SK-N-SH (cell line): ENCODE measurements at regions not wholly inside any gene's neighbourhood (a gene's known extent, or its start where the extent isn't known, plus 50 kb on each side); places are given as distances from the start of the nearest gene placed in this dataset.

ENCODE experiments used
- CHD2 ChIP-seq: fragments of 150-350 bp; IDR thresholded peaks from 2 replicates; pipeline ENCODE4 v1.6.1; 2018; ENCODE audit warnings: low read length; ENCODE audit not compliant: partially characterized antibody
- ELF1 ChIP-seq: IDR thresholded peaks from 2 replicates; pipeline ENCODE4 v1.4.0; 2012
- EP300 ChIP-seq, 2 experiments: IDR thresholded peaks; 2 replicates each; pipeline versions ENCODE4 v1.4.0 to v1.6.1; 2012; ENCODE audit warnings: borderline replicate concordance in 1 of 2, low read depth in 1 of 2, low read length in 1 of 2
- FOXJ3 ChIP-seq: sonication (generic); formaldehyde crosslinking; IDR thresholded peaks from 2 replicates; pipeline ENCODE4 v1.5.1; 2020; ENCODE audit warnings: mild to moderate bottlenecking, missing genetic modification reagents
- FOXM1 ChIP-seq: IDR thresholded peaks from 2 replicates; pipeline ENCODE4 v1.4.0; 2012; ENCODE audit warnings: low read depth, mild to moderate bottlenecking
- JUND ChIP-seq: IDR thresholded peaks from 2 replicates; pipeline ENCODE4 v1.4.0; 2012
- POLR2AphosphoS5 ChIP-seq: IDR thresholded peaks from 2 replicates; pipeline ENCODE4 v1.6.1; 2012; ENCODE audit warnings: low read depth, low read length
- TEAD4 ChIP-seq: IDR thresholded peaks from 2 replicates; pipeline ENCODE4 v1.4.0; 2012; ENCODE audit warnings: mild to moderate bottlenecking, borderline replicate concordance; ENCODE audit not compliant: insufficient read depth
- YY1 ChIP-seq: IDR thresholded peaks from 2 replicates; pipeline ENCODE4 v1.4.0; 2012; ENCODE audit warnings: low read depth, mild to moderate bottlenecking
- TF ChIP-seq, protein P1 (sequence below): IDR thresholded peaks from 2 replicates; pipeline ENCODE4 v1.6.1; 2012; ENCODE audit warnings: mild to moderate bottlenecking, low read depth, low read length, moderate library complexity
- TF ChIP-seq, protein P2 (sequence below): fragments of 200-600 bp; sonication (generic); IDR thresholded peaks from 2 replicates; pipeline ENCODE4 v1.6.1; 2017; ENCODE audit warnings: antibody characterized with exemption, mild to moderate bottlenecking, moderate library complexity
- TF ChIP-seq, protein P3 (sequence below): IDR thresholded peaks from 2 replicates; pipeline ENCODE4 v1.4.0; 2012; ENCODE audit warnings: low read depth

DNA sequence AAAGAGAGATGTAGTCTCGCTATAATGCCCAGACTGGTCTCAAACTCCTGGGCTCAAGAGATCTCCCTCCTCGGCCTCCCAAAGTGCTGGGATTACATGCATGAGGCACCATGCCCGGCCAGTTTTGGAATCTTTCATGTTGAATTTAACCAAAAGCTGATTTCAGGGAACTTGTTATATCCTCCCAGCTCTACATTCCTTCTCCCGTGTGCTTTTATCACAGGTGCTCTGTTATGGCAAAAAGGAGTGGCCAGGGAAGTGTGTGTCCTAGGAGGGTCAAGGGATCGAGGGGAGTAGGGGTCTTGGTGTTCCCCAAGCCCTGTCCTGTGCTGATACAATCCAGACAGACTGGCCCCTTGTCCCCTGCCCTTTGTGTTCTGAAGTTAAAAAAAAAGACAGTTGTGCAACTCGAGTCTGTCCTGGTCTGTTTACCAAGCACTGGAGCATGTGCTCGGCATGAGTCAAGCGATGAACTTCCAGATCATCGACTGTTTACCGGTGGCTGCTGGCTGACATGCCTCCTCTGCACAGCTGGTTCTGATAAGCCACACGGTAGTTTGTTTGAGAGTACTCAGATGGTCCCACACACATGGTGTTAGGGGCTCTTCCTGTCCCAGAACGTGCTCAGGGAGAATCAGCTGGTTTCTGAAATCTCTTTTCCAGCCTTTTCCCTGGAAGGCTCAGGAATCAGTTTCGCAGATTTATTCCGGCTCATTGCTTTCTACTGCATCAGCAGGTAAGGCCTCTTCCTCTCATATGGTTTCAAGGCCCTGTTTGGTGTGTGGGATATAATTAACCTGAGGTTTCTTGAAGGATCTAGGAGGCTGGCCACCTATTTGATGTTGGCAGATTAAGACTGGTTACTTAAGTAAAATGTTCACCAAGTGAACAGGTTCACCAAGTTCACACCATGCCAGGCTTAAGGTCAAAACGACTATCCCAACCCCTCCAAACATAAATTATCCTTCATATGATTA, 52.6 kb upstream of the NAA20 start:
- TF ChIP-seq CHD2 = no peak
- TF ChIP-seq, protein P1, sequence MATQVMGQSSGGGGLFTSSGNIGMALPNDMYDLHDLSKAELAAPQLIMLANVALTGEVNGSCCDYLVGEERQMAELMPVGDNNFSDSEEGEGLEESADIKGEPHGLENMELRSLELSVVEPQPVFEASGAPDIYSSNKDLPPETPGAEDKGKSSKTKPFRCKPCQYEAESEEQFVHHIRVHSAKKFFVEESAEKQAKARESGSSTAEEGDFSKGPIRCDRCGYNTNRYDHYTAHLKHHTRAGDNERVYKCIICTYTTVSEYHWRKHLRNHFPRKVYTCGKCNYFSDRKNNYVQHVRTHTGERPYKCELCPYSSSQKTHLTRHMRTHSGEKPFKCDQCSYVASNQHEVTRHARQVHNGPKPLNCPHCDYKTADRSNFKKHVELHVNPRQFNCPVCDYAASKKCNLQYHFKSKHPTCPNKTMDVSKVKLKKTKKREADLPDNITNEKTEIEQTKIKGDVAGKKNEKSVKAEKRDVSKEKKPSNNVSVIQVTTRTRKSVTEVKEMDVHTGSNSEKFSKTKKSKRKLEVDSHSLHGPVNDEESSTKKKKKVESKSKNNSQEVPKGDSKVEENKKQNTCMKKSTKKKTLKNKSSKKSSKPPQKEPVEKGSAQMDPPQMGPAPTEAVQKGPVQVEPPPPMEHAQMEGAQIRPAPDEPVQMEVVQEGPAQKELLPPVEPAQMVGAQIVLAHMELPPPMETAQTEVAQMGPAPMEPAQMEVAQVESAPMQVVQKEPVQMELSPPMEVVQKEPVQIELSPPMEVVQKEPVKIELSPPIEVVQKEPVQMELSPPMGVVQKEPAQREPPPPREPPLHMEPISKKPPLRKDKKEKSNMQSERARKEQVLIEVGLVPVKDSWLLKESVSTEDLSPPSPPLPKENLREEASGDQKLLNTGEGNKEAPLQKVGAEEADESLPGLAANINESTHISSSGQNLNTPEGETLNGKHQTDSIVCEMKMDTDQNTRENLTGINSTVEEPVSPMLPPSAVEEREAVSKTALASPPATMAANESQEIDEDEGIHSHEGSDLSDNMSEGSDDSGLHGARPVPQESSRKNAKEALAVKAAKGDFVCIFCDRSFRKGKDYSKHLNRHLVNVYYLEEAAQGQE = no peak
- TF ChIP-seq, protein P2, sequence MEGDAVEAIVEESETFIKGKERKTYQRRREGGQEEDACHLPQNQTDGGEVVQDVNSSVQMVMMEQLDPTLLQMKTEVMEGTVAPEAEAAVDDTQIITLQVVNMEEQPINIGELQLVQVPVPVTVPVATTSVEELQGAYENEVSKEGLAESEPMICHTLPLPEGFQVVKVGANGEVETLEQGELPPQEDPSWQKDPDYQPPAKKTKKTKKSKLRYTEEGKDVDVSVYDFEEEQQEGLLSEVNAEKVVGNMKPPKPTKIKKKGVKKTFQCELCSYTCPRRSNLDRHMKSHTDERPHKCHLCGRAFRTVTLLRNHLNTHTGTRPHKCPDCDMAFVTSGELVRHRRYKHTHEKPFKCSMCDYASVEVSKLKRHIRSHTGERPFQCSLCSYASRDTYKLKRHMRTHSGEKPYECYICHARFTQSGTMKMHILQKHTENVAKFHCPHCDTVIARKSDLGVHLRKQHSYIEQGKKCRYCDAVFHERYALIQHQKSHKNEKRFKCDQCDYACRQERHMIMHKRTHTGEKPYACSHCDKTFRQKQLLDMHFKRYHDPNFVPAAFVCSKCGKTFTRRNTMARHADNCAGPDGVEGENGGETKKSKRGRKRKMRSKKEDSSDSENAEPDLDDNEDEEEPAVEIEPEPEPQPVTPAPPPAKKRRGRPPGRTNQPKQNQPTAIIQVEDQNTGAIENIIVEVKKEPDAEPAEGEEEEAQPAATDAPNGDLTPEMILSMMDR = no peak
- no peak for TF ChIP-seq FOXJ3 (CRISPR knock-in tag)
- no peak for TF ChIP-seq EP300 (IDR thresholded peaks at IDR 0.05; ENCODE audit: borderline replicate concordance in 1 of 2, low read depth in 1 of 2, low read length in 1 of 2)
- TF ChIP-seq, protein P3, sequence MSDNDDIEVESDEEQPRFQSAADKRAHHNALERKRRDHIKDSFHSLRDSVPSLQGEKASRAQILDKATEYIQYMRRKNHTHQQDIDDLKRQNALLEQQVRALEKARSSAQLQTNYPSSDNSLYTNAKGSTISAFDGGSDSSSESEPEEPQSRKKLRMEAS = peak; percentile 98
- no peak for TF ChIP-seq POLR2AphosphoS5
- TF ChIP-seq JUND = no peak
- no peak for TF ChIP-seq FOXM1
- TF ChIP-seq TEAD4 = no peak
- TF ChIP-seq ELF1 = no peak
- no peak for TF ChIP-seq YY1
